ENCODE measurements at regions not wholly inside any gene's neighbourhood (a gene's known extent, or its start where the extent isn't known, plus 50 kb on each side); places are given as distances from the start of the nearest gene placed in this dataset.

- H3K4me3 ChIP-seq (ENCODE audit: low read length) = no peak overlapping the region
- TF ChIP-seq, protein P1, sequence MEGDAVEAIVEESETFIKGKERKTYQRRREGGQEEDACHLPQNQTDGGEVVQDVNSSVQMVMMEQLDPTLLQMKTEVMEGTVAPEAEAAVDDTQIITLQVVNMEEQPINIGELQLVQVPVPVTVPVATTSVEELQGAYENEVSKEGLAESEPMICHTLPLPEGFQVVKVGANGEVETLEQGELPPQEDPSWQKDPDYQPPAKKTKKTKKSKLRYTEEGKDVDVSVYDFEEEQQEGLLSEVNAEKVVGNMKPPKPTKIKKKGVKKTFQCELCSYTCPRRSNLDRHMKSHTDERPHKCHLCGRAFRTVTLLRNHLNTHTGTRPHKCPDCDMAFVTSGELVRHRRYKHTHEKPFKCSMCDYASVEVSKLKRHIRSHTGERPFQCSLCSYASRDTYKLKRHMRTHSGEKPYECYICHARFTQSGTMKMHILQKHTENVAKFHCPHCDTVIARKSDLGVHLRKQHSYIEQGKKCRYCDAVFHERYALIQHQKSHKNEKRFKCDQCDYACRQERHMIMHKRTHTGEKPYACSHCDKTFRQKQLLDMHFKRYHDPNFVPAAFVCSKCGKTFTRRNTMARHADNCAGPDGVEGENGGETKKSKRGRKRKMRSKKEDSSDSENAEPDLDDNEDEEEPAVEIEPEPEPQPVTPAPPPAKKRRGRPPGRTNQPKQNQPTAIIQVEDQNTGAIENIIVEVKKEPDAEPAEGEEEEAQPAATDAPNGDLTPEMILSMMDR (IDR thresholded peaks at IDR 0.05; ENCODE audit: insufficient read depth, low read depth, low read length, missing control alignments) = no peak
- no peak for DNase-seq (ENCODE audit: low read depth)
These were observed 96.6 kb upstream of the CXCR4 start for GRCh38 chr2:136214307-136215200.

- TF ChIP-seq, protein P1 (IDR thresholded peaks at IDR 0.05; ENCODE audit: insufficient read depth, low read depth, low read length, missing control alignments) = no peak
- H3K4me3 ChIP-seq (ENCODE audit: low read length) = no peak overlapping the region
- no peak for DNase-seq (ENCODE audit: low read depth)
These were observed 95.9 kb upstream of the CXCR4 start for GRCh38 chr2:136213836-136214235.

DNA sequence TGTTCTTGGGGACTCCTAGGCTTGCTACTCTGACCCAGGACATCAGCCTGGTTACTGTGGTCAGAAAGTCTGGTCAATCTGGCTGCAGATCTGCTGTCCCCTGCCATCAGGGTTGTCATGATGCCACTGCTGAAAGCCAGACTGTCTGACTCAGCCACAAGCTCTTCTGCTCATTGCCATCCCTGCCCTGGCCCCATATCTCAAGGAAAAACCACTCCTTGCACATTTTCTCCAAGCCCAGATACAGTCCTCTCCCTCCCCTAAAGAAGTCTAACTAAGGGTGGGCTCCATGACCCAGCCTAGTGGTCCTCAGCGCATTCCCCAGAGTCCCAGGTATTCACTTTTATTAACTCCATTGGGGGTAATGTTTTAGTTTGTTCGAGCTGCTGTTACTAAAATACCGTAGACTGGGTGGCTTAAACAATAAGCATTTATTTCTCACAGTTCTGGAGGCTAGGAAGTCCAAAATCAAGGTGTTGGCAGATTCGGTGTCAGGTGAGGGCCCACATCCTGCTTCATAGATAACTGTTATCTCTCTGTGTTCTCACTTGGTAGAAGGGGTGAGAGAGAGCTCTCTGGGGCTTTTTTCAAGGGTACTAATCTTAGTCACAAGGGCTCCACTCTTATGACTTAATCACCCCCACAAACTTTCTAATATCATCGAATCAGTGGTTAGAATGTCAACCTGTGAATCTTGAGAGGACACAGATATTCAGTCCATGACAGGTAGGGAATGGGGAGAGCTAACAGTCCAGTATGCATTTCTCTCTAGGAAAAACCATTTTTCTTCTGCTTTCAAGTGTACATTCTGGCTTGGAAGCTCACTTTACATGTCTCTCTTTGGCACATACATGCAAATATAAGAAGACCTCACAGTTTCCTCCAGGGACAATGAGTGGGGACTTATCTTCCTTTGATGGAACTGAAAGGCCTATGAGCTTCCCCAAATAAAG is 94.8 kb upstream of the CXCR4 start:
- TF ChIP-seq, protein P1 (IDR thresholded peaks at IDR 0.05; ENCODE audit: insufficient read depth, low read depth, low read length, missing control alignments) = no peak
- no peak for DNase-seq (ENCODE audit: low read depth)
- H3K4me3 ChIP-seq (ENCODE audit: low read length) = no peak overlapping the region

- DNase-seq (ENCODE audit: low read depth) = no peak
- no peak overlapping the region for H3K4me3 ChIP-seq (ENCODE audit: low read length)
- TF ChIP-seq, protein P1 (IDR thresholded peaks at IDR 0.05; ENCODE audit: insufficient read depth, low read depth, low read length, missing control alignments) = no peak
These were observed 93.8 kb upstream of the CXCR4 start for GRCh38 chr2:136211701-136212100.

GRCh38 chr2:136210822-136211221 is 92.9 kb upstream of the CXCR4 start:
- TF ChIP-seq, protein P1 (IDR thresholded peaks at IDR 0.05; ENCODE audit: insufficient read depth, low read depth, low read length, missing control alignments) = no peak
- H3K4me3 ChIP-seq (ENCODE audit: low read length) = no peak overlapping the region
- no peak for DNase-seq (ENCODE audit: low read depth)

DNA sequence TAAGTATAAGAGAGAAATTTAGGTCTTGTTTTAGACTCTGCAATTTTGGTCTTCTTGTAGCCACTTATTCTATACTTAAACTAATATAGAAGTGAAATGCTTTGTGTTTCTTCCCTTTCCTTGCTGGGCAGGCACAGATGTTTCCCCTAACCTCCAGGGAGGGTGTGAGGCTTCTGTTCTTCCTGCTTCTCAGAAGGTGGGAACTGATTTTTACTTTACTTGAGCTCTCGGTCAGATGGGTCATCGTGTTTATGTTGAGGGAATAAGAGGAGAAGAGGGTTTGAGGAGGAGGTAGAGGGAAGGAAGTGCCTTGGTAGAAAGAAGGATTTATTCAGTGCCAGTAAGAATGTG is 92.5 kb upstream of the CXCR4 start:
- DNase-seq (ENCODE audit: low read depth) = no peak
- H3K4me3 ChIP-seq (ENCODE audit: low read length) = no peak overlapping the region
- TF ChIP-seq, protein P1 (IDR thresholded peaks at IDR 0.05; ENCODE audit: insufficient read depth, low read depth, low read length, missing control alignments) = no peak

Measured in epithelial cell of esophagus (primary cell).